ENCODE measurements at regions not wholly inside any gene's neighbourhood (a gene's known extent, or its start where the extent isn't known, plus 50 kb on each side); places are given as distances from the start of the nearest gene placed in this dataset.

DNA sequence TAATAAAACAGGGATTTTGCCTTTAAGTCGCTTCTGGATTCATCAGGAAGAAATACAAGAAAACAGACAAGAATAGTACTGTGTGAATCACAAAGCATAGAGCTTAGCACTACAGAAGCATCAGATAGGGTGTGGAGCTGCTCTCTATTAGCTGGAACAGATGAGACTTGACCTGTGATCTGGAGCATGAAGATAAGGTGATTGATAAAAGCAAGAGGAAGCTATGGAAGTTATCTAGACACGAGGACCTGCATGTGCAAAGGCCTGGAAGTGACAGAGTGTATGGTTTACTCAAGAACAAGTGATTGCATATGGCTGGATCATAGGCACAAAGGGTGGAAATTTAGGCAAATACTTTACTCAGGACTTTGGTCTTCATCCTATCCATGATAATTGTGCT lies 112.9 kb upstream of the MLIP start:
- TF ChIP-seq FOXA1 (IDR thresholded peaks at IDR 0.05) (no peak), SP1 (IDR thresholded peaks at IDR 0.05) (no peak), NFRKB (IDR thresholded peaks at IDR 0.05) (no peak)
- TF ChIP-seq, protein P1, sequence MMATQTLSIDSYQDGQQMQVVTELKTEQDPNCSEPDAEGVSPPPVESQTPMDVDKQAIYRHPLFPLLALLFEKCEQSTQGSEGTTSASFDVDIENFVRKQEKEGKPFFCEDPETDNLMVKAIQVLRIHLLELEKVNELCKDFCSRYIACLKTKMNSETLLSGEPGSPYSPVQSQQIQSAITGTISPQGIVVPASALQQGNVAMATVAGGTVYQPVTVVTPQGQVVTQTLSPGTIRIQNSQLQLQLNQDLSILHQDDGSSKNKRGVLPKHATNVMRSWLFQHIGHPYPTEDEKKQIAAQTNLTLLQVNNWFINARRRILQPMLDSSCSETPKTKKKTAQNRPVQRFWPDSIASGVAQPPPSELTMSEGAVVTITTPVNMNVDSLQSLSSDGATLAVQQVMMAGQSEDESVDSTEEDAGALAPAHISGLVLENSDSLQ (IDR thresholded peaks at IDR 0.05), result no peak
